ENCODE measurements at regions not wholly inside any gene's neighbourhood (a gene's known extent, or its start where the extent isn't known, plus 50 kb on each side); places are given as distances from the start of the nearest gene placed in this dataset.

GRCh38 chr11:127898422-127899365, 688.7 kb downstream of the ETS1 start:
- ATAC-seq (ENCODE audit: insufficient read depth, low FRiP score) (no peak), DNase-seq (no peak)
- H3K27me3 ChIP-seq (ENCODE audit: control insufficient read depth in 3 of 3, insufficient read depth in 3 of 3, low read length in 2 of 3): no peaks in the 10 kb centered on the region
- no peak overlapping the region for H3K9ac ChIP-seq (ENCODE audit: insufficient read depth in 1 of 2, low read length in 2 of 2)
- H3K27ac ChIP-seq (ENCODE audit: low read depth in 1 of 2, low read length in 1 of 2): no peak overlapping the region
- H3K4me1 ChIP-seq (ENCODE audit: control insufficient read depth in 5 of 5, insufficient read depth in 5 of 5, low read length in 5 of 5): no peaks in the 10 kb centered on the region
- no peak overlapping the region for H3K4me3 ChIP-seq
- H3K36me3 ChIP-seq (ENCODE audit: control insufficient read depth in 4 of 4, insufficient read depth in 4 of 4, low read length in 4 of 4): no peaks in the 10 kb centered on the region
- 95 to 98% methylated on average over 28 of the region's 28 CpGs for WGBS, 2 donors
- H3K9me3 ChIP-seq (ENCODE audit: control insufficient read depth in 4 of 4, insufficient read depth in 3 of 4, low read length in 3 of 4): peaks cover 0 to 7% (median 0%) of the 10 kb centered on the region in 4 donors
- TF ChIP-seq, protein P1, sequence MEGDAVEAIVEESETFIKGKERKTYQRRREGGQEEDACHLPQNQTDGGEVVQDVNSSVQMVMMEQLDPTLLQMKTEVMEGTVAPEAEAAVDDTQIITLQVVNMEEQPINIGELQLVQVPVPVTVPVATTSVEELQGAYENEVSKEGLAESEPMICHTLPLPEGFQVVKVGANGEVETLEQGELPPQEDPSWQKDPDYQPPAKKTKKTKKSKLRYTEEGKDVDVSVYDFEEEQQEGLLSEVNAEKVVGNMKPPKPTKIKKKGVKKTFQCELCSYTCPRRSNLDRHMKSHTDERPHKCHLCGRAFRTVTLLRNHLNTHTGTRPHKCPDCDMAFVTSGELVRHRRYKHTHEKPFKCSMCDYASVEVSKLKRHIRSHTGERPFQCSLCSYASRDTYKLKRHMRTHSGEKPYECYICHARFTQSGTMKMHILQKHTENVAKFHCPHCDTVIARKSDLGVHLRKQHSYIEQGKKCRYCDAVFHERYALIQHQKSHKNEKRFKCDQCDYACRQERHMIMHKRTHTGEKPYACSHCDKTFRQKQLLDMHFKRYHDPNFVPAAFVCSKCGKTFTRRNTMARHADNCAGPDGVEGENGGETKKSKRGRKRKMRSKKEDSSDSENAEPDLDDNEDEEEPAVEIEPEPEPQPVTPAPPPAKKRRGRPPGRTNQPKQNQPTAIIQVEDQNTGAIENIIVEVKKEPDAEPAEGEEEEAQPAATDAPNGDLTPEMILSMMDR (IDR thresholded peaks at IDR 0.05; ENCODE audit: control extremely low read depth, extremely low read depth): no peak

GRCh38 chr11:127895776-127896175, 691.6 kb downstream of the ETS1 start:
- Histone ChIP-seq H3K4me3 (no peak overlapping the region), H3K4me1 (ENCODE audit: control insufficient read depth in 5 of 5, insufficient read depth in 5 of 5, low read length in 5 of 5) (no peaks in the 10 kb centered on the region), H3K27me3 (ENCODE audit: control insufficient read depth in 3 of 3, insufficient read depth in 3 of 3, low read length in 2 of 3) (no peaks in the 10 kb centered on the region), H3K36me3 (ENCODE audit: control insufficient read depth in 4 of 4, insufficient read depth in 4 of 4, low read length in 4 of 4) (no peaks in the 10 kb centered on the region), H3K9ac (ENCODE audit: insufficient read depth in 1 of 2, low read length in 2 of 2) (no peak overlapping the region), H3K9me3 (ENCODE audit: control insufficient read depth in 4 of 4, insufficient read depth in 3 of 4, low read length in 3 of 4) (peaks cover 0 to 7% (median 0%) of the 10 kb centered on the region in 4 donors), H3K27ac (ENCODE audit: low read depth in 1 of 2, low read length in 1 of 2) (no peak overlapping the region)
- TF ChIP-seq, protein P1 (IDR thresholded peaks at IDR 0.05; ENCODE audit: control extremely low read depth, extremely low read depth): no peak
- no peak for DNase-seq
- ATAC-seq (ENCODE audit: insufficient read depth, low FRiP score): no peak
- 71 to 93% methylated on average over 3 of the region's 3 CpGs for WGBS, 2 donors

DNA sequence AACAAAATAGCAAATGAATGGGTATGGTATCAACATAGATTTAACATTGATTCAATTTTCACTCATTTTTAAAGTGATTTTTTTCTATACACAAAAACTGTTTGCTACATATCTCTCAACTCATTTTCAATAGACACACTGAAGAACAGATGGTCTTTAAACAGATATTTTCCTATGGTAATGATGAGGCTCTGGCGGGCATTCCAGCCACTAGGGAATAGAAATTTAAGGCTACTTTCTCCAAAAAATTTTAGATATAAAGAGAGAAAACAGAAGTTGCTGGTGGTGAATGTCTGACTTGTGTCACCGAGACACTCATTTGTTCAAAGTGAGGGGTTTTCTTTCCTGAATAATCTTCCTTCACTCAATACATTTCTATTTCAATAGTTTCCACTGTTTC, 693.0 kb downstream of the ETS1 start:
- Histone ChIP-seq H3K4me1 (ENCODE audit: control insufficient read depth in 5 of 5, insufficient read depth in 5 of 5, low read length in 5 of 5) (no peaks in the 10 kb centered on the region), H3K4me3 (no peak overlapping the region), H3K27ac (ENCODE audit: low read depth in 1 of 2, low read length in 1 of 2) (no peak overlapping the region), H3K36me3 (ENCODE audit: control insufficient read depth in 4 of 4, insufficient read depth in 4 of 4, low read length in 4 of 4) (no peaks in the 10 kb centered on the region), H3K9ac (ENCODE audit: insufficient read depth in 1 of 2, low read length in 2 of 2) (no peak overlapping the region), H3K27me3 (ENCODE audit: control insufficient read depth in 3 of 3, insufficient read depth in 3 of 3, low read length in 2 of 3) (no peaks in the 10 kb centered on the region), H3K9me3 (ENCODE audit: control insufficient read depth in 4 of 4, insufficient read depth in 3 of 4, low read length in 3 of 4) (peaks cover 0 to 7% (median 0%) of the 10 kb centered on the region in 4 donors)
- DNase-seq (no peak), ATAC-seq (ENCODE audit: insufficient read depth, low FRiP score) (no peak)
- WGBS, 2 donors: 89 to 93% methylated on average over 2 of the region's 2 CpGs
- TF ChIP-seq, protein P1 (IDR thresholded peaks at IDR 0.05; ENCODE audit: control extremely low read depth, extremely low read depth): no peak
